GM23248 (cell line): ENCODE measurements at regions not wholly inside any gene's neighbourhood (a gene's known extent, or its start where the extent isn't known, plus 50 kb on each side); places are given as distances from the start of the nearest gene placed in this dataset.

Experiments
- EZH2 ChIP-seq: fragments of 200-600 bp; sonication (generic); IDR thresholded peaks from 2 replicates; pipeline ENCODE4 v1.6.1; 2018; ENCODE audit warnings: antibody characterized with exemption, mild to moderate bottlenecking; ENCODE audit not compliant: insufficient read depth, poor library complexity, severe bottlenecking
- EZH2phosphoT487 ChIP-seq: fragments of 200-600 bp; sonication (generic); IDR thresholded peaks from 2 replicates; pipeline ENCODE4 v1.6.1; 2018; ENCODE audit warnings: antibody characterized with exemption, moderate library complexity, mild to moderate bottlenecking, low read depth; ENCODE audit not compliant: insufficient read depth

DNA sequence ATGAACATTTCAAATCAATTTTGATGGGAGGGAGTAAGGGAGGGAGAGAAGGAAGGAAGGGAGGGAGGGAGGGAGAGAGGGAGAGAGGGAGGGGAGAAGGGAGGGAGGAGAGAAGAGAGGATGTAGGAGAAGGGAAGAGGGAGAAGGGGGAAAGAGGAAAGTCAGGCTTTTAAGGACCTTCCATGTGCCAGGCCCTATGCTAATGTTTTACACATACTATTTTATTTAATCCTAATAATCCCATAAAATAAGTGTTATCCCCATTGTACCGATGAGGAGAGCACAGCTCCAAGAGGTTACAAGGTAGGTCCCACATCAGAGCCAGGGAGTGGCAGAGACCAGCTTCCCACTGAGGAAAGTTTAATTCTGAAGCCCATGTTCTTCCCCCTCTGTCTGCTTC lies 341.9 kb downstream of the RAB28 start:
- TF ChIP-seq EZH2phosphoT487 = no peak
- TF ChIP-seq EZH2 = no peak
